Keratinocyte (primary cell): ENCODE measurements at regions not wholly inside any gene's neighbourhood (a gene's known extent, or its start where the extent isn't known, plus 50 kb on each side); places are given as distances from the start of the nearest gene placed in this dataset.

Experiments
- DNase-seq: peaks from one replicate; pipeline ENCODE4 v3.0.0-alpha.2; 2011; ENCODE audit warnings: low read depth, missing footprints, low spot score
- FAIRE-seq: peaks from 2 replicates; lab custom pipeline; 2011; peaks lifted over from hg19 to GRCh38; lab: Jason Lieb, UNC
- H2AFZ ChIP-seq: 2 replicates; pipeline ENCODE4 v1.6.0; 2012; ENCODE audit warnings: low read length, control low read depth, inconsistent platforms; ENCODE audit not compliant: control insufficient read depth
- H3K27ac ChIP-seq: 2 replicates; pipeline ENCODE4 v1.5.1; 2011; ENCODE audit warnings: low read length; ENCODE audit not compliant: control insufficient read depth, insufficient read depth
- H3K27me3 ChIP-seq: 3 replicates; pipeline ENCODE4 v1.6.0; 2011; ENCODE audit warnings: low read length; ENCODE audit not compliant: control insufficient read depth, insufficient read depth; ENCODE audit errors: extremely low read depth
- H3K36me3 ChIP-seq, 2 experiments: 2 replicates in 1 of 2; 3 replicates in 1 of 2; pipeline ENCODE4 v1.5.1; 2011; ENCODE audit warnings: low read length in 2 of 2, mild to moderate bottlenecking in 1 of 2; ENCODE audit not compliant: control insufficient read depth in 2 of 2, insufficient read depth in 2 of 2; ENCODE audit errors: extremely low read depth in 1 of 2
- H3K4me1 ChIP-seq: 3 replicates; pipeline ENCODE4 v1.5.1; 2011; ENCODE audit warnings: low read length; ENCODE audit not compliant: control insufficient read depth, insufficient read depth; ENCODE audit errors: extremely low read depth
- H3K4me2 ChIP-seq: 3 replicates; pipeline ENCODE4 v1.6.0; 2011; ENCODE audit warnings: low read depth, low read length; ENCODE audit not compliant: control insufficient read depth, insufficient read depth; ENCODE audit errors: extremely low read depth
- H3K4me3 ChIP-seq, 3 experiments: fragments of 200-600 bp in 1 of 3; sonication (generic) in 1 of 3; 2 replicates in 2 of 3; 3 replicates in 1 of 3; pipeline ENCODE4 v1.5.1; 2011 to 2016; ENCODE audit warnings: low read length in 3 of 3, mild to moderate bottlenecking in 3 of 3, control low read depth in 2 of 3, inconsistent platforms in 1 of 3, low read depth in 1 of 3, mixed read lengths in 1 of 3, mixed run types in 1 of 3, moderate library complexity in 1 of 3; ENCODE audit not compliant: control insufficient read depth in 2 of 3, insufficient read depth in 2 of 3; ENCODE audit errors: extremely low read depth in 1 of 3
- H3K79me2 ChIP-seq: 2 replicates; pipeline ENCODE4 v1.6.0; 2012; ENCODE audit warnings: low read length; ENCODE audit not compliant: control insufficient read depth, insufficient read depth
- H3K9ac ChIP-seq: 3 replicates; pipeline ENCODE4 v1.6.0; 2011; ENCODE audit warnings: low read length; ENCODE audit not compliant: control insufficient read depth, insufficient read depth; ENCODE audit errors: extremely low read depth
- H3K9me1 ChIP-seq: 3 replicates; pipeline ENCODE4 v1.6.0; 2011; ENCODE audit warnings: low read length; ENCODE audit not compliant: control insufficient read depth, insufficient read depth; ENCODE audit errors: extremely low read depth
- H3K9me3 ChIP-seq: 2 replicates; pipeline ENCODE4 v1.5.1; 2012; ENCODE audit warnings: low read depth, low read length; ENCODE audit not compliant: control insufficient read depth
- H4K20me1 ChIP-seq: 3 replicates; pipeline ENCODE4 v1.6.0; 2011; ENCODE audit warnings: low read length; ENCODE audit not compliant: control insufficient read depth, insufficient read depth; ENCODE audit errors: extremely low read depth
- CTCF ChIP-seq, 3 experiments: IDR thresholded peaks in 1 of 3; conservative IDR thresholded peaks in 1 of 3; optimal IDR thresholded peaks in 1 of 3; 2 replicates in 2 of 3; 3 replicates in 1 of 3; pipeline versions ENCODE3 to v1.5.1; 2011; ENCODE audit warnings: low read length in 3 of 3, mild to moderate bottlenecking in 3 of 3, moderate library complexity in 2 of 3, control low read depth in 1 of 3, inconsistent platforms in 1 of 3; ENCODE audit not compliant: insufficient read depth in 2 of 3; ENCODE audit errors: extremely low read depth in 1 of 3
- EZH2 ChIP-seq: IDR thresholded peaks from one replicate; pipeline ENCODE4 v1.6.1; 2012; ENCODE audit warnings: inconsistent platforms, mild to moderate bottlenecking, low read length, moderate library complexity
- dilution Hi-C: fragments of 300-500 bp; cut with MboI; formaldehyde crosslinking; loops from one replicate; pipeline ENCODE4 v1.7.0; 2020; ENCODE audit warnings: low sequenced_read_pairs; ENCODE audit not compliant: extremely low pct_ligation_motif_present

DNA sequence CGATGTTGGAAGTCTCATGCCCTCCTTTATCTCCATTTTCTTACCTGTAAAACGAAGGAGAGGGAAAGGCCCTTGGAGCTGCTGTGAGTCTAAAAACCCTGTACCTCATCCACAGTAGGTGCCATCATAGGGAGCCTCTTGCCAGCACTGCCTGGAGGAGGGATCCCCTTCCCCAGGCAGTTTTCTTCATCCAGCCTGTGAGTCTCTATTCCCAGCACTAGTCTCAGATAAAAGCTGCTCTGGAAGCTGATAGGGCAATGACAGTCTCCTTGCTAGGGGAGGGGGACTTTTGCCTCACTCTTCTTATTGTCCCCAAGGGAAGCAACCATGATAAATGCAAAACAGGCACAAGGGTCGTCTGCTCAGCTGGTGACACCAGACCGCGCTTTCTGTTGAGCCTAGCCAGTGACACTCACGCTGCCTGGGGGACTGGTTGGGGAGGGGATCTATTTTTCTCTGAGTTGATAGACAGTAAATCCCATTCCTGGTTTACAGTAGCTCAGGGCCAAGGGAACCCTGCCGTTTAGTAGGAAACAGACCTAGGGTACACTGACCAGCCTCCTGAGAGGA, 139.5 kb upstream of the NABP1 start:
- H3K9me1 ChIP-seq, result no peaks in the 10 kb centered on the region
- dilution Hi-C loops, result no loop called here
- no peak overlapping the region for H3K27ac ChIP-seq
- FAIRE-seq (no peak), DNase-seq (no peak)
- no peak overlapping the region for H3K4me2 ChIP-seq
- H3K27me3 ChIP-seq, result no peaks in the 10 kb centered on the region
- no peaks in the 10 kb centered on the region for H3K9me3 ChIP-seq
- H4K20me1 ChIP-seq, result no peaks in the 10 kb centered on the region
- no peak overlapping the region for H2AFZ ChIP-seq
- H3K4me1 ChIP-seq, result no peaks in the 10 kb centered on the region
- no peak for TF ChIP-seq CTCF (optimal IDR thresholded peaks at IDR 0.05 in 1 of 3, IDR thresholded peaks at IDR 0.05 in 1 of 3, conservative IDR thresholded peaks at IDR 0.05 in 1 of 3; ENCODE audit: extremely low read depth in 1 of 3, insufficient read depth in 2 of 3, low read length in 3 of 3)
- H3K36me3 ChIP-seq, result no peaks in the 10 kb centered on the region
- no peak overlapping the region for H3K9ac ChIP-seq
- H3K79me2 ChIP-seq, result no peaks in the 10 kb centered on the region
- H3K4me3 ChIP-seq, result no peak overlapping the region

GRCh38 chr2:191539068-191539467, 138.9 kb upstream of the NABP1 start:
- Histone ChIP-seq H3K27me3 (no peaks in the 10 kb centered on the region), H3K9ac (no peak overlapping the region), H2AFZ (no peak overlapping the region), H3K4me3 (no peak overlapping the region), H3K79me2 (no peaks in the 10 kb centered on the region), H3K4me1 (no peaks in the 10 kb centered on the region), H3K9me3 (no peaks in the 10 kb centered on the region), H3K36me3 (no peaks in the 10 kb centered on the region), H3K9me1 (no peaks in the 10 kb centered on the region), H3K27ac (no peak overlapping the region), H4K20me1 (no peaks in the 10 kb centered on the region), H3K4me2 (no peak overlapping the region)
- FAIRE-seq (no peak), DNase-seq (no peak)
- peak in 2 of 3 experiments; percentile 43 to 49 for TF ChIP-seq CTCF (optimal IDR thresholded peaks at IDR 0.05 in 1 of 3, IDR thresholded peaks at IDR 0.05 in 1 of 3, conservative IDR thresholded peaks at IDR 0.05 in 1 of 3; ENCODE audit: extremely low read depth in 1 of 3, insufficient read depth in 2 of 3, low read length in 3 of 3)
- no peak for TF ChIP-seq EZH2
- dilution Hi-C loops, result no loop called here
